Endothelial cell of umbilical vein (primary cell): ENCODE measurements at regions not wholly inside any gene's neighbourhood (a gene's known extent, or its start where the extent isn't known, plus 50 kb on each side); places are given as distances from the start of the nearest gene placed in this dataset.

Experiments
- BruUV-seq: library from RNA; stranded (reverse); fragments of 400-500 nt; replicated peaks from 2 replicates; lab custom pipeline; 2021; lab: Mats Ljungman, UMichigan
- CTCF ChIA-PET: fragments of 300-600, 350-600 bp; sonication (Branson Sonifier 250); formaldehyde crosslinking; loops from one replicate; lab custom pipeline; 2021; ENCODE audit warnings: antibody characterized with exemption, inconsistent platforms; lab: Charles Lee
- POLR2A ChIA-PET: fragments of 300-600, 350-600 bp; sonication (Branson Sonifier 250); formaldehyde crosslinking; loops from one replicate; lab custom pipeline; 2021; ENCODE audit warnings: antibody characterized with exemption, inconsistent platforms; lab: Charles Lee
- DNase-seq: peaks from one replicate; pipeline ENCODE4 v3.0.0-alpha.2; 2011; ENCODE audit warnings: low read depth, low spot score
- FAIRE-seq: peaks from 2 replicates; lab custom pipeline; 2011; peaks lifted over from hg19 to GRCh38; lab: Jason Lieb, UNC
- H2AFZ ChIP-seq: 2 replicates; pipeline ENCODE4 v1.6.0; 2012; ENCODE audit warnings: low read depth, low read length, control low read depth, inconsistent platforms
- H3K27ac ChIP-seq: 2 replicates; pipeline ENCODE4 v1.5.1; 2011; ENCODE audit warnings: low read depth, mild to moderate bottlenecking, control low read depth, low read length, moderate library complexity; ENCODE audit not compliant: insufficient read depth
- H3K27me3 ChIP-seq, 2 experiments: 2 replicates each; pipeline versions ENCODE4 v1.6.0 to v1.6.1; 2011; ENCODE audit warnings: low read length in 2 of 2, mixed read lengths in 1 of 2; ENCODE audit not compliant: control insufficient read depth in 2 of 2, insufficient read depth in 2 of 2
- H3K36me3 ChIP-seq, 2 experiments: 2 replicates in 1 of 2; 3 replicates in 1 of 2; pipeline ENCODE4 v1.5.1; 2011; ENCODE audit warnings: low read length in 2 of 2, mild to moderate bottlenecking in 1 of 2, moderate library complexity in 1 of 2; ENCODE audit not compliant: control insufficient read depth in 2 of 2, insufficient read depth in 2 of 2; ENCODE audit errors: extremely low read depth in 1 of 2
- H3K4me1 ChIP-seq: 3 replicates; pipeline ENCODE4 v1.5.1; 2011; ENCODE audit warnings: mild to moderate bottlenecking, low read length; ENCODE audit not compliant: control insufficient read depth, insufficient read depth; ENCODE audit errors: extremely low read depth
- H3K4me2 ChIP-seq: 2 replicates; pipeline ENCODE4 v1.6.1; 2011; ENCODE audit warnings: low read length, control low read depth, mixed read lengths; ENCODE audit not compliant: insufficient read depth
- H3K4me3 ChIP-seq, 3 experiments: fragments of 200-600 bp in 1 of 3; sonication (generic), shearing (Covaris generic) in 1 of 3; replicated peaks in 1 of 3; 2 replicates each; pipeline ENCODE4 v1.5.1; 2011 to 2016; ENCODE audit warnings: control low read depth in 3 of 3, low read length in 3 of 3, mild to moderate bottlenecking in 2 of 3, inconsistent platforms in 1 of 3, low read depth in 1 of 3, moderate library complexity in 1 of 3; ENCODE audit not compliant: insufficient read depth in 1 of 3
- H3K79me2 ChIP-seq: 2 replicates; pipeline ENCODE4 v1.6.0; 2012; ENCODE audit warnings: low read length, inconsistent platforms; ENCODE audit not compliant: control insufficient read depth, insufficient read depth
- H3K9ac ChIP-seq: replicated peaks from 2 replicates; pipeline ENCODE3; 2011; ENCODE audit warnings: low read length, control low read depth; ENCODE audit not compliant: insufficient read depth; ENCODE audit errors: extremely low read depth
- H3K9me1 ChIP-seq: replicated peaks from 3 replicates; pipeline ENCODE4 v1.6.0; 2011; ENCODE audit warnings: mild to moderate bottlenecking, low read length; ENCODE audit not compliant: control insufficient read depth, insufficient read depth; ENCODE audit errors: extremely low read depth
- H3K9me3 ChIP-seq: replicated peaks from 2 replicates; pipeline ENCODE4 v1.5.1; 2012; ENCODE audit warnings: low read length, inconsistent platforms; ENCODE audit not compliant: control insufficient read depth, insufficient read depth
- H4K20me1 ChIP-seq: replicated peaks from 2 replicates; pipeline ENCODE3; 2011; ENCODE audit warnings: mild to moderate bottlenecking, low read length; ENCODE audit not compliant: control insufficient read depth, insufficient read depth; ENCODE audit errors: extremely low read depth
- GATA2 ChIP-seq: IDR thresholded peaks from 2 replicates; pipeline ENCODE4 v1.7.0; 2011; ENCODE audit warnings: low read depth, mild to moderate bottlenecking, moderate library complexity, mixed read lengths, low read length; ENCODE audit not compliant: insufficient read length, insufficient read depth
- MYC ChIP-seq: IDR thresholded peaks from one replicate; pipeline ENCODE4 v1.6.1; 2011; ENCODE audit warnings: mild to moderate bottlenecking, low read depth, low read length
- POLR2AphosphoS5 ChIP-seq: IDR thresholded peaks from 2 replicates; pipeline ENCODE4 v1.6.1; 2012; ENCODE audit warnings: low read depth, mild to moderate bottlenecking, control low read depth, low read length, moderate library complexity; ENCODE audit not compliant: insufficient read depth
- dilution Hi-C: fragments of 300-500 bp; cut with MboI; formaldehyde crosslinking; loops from one replicate; pipeline ENCODE4 v1.15.0; 2019; ENCODE audit warnings: low sequenced_read_pairs; ENCODE audit not compliant: extremely low pct_ligation_motif_present
- intact Hi-C: fragments of 100-400 bp; cut with micrococcal nuclease; formaldehyde crosslinking; loops from one replicate; pipeline ENCODE4 v1.10.0; 2022
- TF ChIP-seq, protein P1 (sequence below): IDR thresholded peaks from 2 replicates; pipeline ENCODE4 v1.6.1; 2011; ENCODE audit not compliant: insufficient read depth, insufficient read length
- TF ChIP-seq, protein P2 (sequence below), 2 donors: IDR thresholded peaks; 1 replicate in 1 of 2; 2 replicates in 1 of 2; pipeline ENCODE4 v1.5.1; 2011; ENCODE audit warnings: low read length in 2 of 2, mild to moderate bottlenecking in 2 of 2, moderate library complexity in 2 of 2, control low read depth in 1 of 2, inconsistent platforms in 1 of 2, low read depth in 1 of 2; ENCODE audit not compliant: insufficient read depth in 1 of 2; ENCODE audit errors: extremely low read depth in 1 of 2

DNA sequence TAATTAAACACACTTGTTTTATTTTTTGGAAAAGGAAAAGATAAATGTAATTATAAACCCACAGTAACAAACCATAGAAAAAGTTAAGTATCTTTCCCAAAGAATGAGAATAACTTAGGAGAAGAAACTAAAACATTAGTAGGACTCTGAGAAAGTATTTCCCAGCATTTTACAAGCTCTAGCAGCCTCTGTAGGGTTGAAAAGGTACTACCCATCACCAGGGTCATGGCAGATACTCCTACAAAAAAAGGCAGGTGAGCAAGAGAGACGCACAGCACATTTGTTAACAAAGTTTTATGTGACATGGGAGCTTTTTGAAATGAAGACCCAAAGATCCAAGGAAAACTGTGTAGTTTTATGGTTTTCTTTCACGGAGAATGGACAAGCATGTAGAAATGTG is 77.7 kb upstream of the FAM169A start:
- Histone ChIP-seq H3K4me1 (no peaks in the 10 kb centered on the region), H3K79me2 (no peaks in the 10 kb centered on the region), H2AFZ (no peak overlapping the region), H3K4me2 (no peak overlapping the region), H4K20me1 (no peaks in the 10 kb centered on the region), H3K9ac (no peak overlapping the region), H3K27ac (no peak overlapping the region), H3K9me1 (no peaks in the 10 kb centered on the region), H3K36me3 (no peaks in the 10 kb centered on the region), H3K9me3 (no peaks in the 10 kb centered on the region), H3K27me3 (peaks cover 4 to 7% of the 10 kb centered on the region in 2 experiments), H3K4me3 (no peak overlapping the region)
- dilution Hi-C loops (no loop called here), intact Hi-C loops (no loop called here)
- CTCF ChIA-PET, result no interaction called here
- TF ChIP-seq, protein P1, sequence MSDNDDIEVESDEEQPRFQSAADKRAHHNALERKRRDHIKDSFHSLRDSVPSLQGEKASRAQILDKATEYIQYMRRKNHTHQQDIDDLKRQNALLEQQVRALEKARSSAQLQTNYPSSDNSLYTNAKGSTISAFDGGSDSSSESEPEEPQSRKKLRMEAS, result no peak
- TF ChIP-seq MYC (no peak), GATA2 (no peak), POLR2AphosphoS5 (no peak)
- TF ChIP-seq, protein P2, sequence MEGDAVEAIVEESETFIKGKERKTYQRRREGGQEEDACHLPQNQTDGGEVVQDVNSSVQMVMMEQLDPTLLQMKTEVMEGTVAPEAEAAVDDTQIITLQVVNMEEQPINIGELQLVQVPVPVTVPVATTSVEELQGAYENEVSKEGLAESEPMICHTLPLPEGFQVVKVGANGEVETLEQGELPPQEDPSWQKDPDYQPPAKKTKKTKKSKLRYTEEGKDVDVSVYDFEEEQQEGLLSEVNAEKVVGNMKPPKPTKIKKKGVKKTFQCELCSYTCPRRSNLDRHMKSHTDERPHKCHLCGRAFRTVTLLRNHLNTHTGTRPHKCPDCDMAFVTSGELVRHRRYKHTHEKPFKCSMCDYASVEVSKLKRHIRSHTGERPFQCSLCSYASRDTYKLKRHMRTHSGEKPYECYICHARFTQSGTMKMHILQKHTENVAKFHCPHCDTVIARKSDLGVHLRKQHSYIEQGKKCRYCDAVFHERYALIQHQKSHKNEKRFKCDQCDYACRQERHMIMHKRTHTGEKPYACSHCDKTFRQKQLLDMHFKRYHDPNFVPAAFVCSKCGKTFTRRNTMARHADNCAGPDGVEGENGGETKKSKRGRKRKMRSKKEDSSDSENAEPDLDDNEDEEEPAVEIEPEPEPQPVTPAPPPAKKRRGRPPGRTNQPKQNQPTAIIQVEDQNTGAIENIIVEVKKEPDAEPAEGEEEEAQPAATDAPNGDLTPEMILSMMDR (IDR thresholded peaks at IDR 0.05; ENCODE audit: extremely low read depth in 1 of 2, insufficient read depth in 1 of 2, low read depth in 1 of 2, low read length in 2 of 2), result no peak
- DNase-seq (no peak), FAIRE-seq (no peak)
- BruUV-seq, result no TSS peak
- POLR2A ChIA-PET, result no interaction called here
